PC-9 (cell line): ENCODE measurements at regions not wholly inside any gene's neighbourhood (a gene's known extent, or its start where the extent isn't known, plus 50 kb on each side); places are given as distances from the start of the nearest gene placed in this dataset.

ENCODE experiments used
- BruUV-seq: library from RNA; stranded (reverse); fragments of 400-500 nt; replicated peaks from 2 replicates; lab custom pipeline; 2021; lab: Mats Ljungman, UMichigan
- CTCF ChIA-PET: fragments of 300-600 bp; sonication (Branson Sonifier 250); formaldehyde crosslinking; loops from one replicate; lab custom pipeline; 2022; ENCODE audit warnings: antibody characterized with exemption; lab: Charles Lee
- POLR2A ChIA-PET: fragments of 300-600 bp; sonication (Branson Sonifier 250); formaldehyde crosslinking; loops from one replicate; lab custom pipeline; 2022; ENCODE audit warnings: antibody characterized with exemption; ENCODE audit not compliant: unreplicated experiment; lab: Charles Lee
- DNase-seq, 2 experiments: peaks; one replicate each; pipeline versions ENCODE4 v3.0.0 to v3.0.0-alpha.2; 2015 to 2022; ENCODE audit warnings: mixed read lengths in 1 of 2
- H2AFZ ChIP-seq: fragments of 200-600 bp; sonication (generic); 2 replicates; pipeline ENCODE4 v1.8.1; 2017; ENCODE audit warnings: antibody characterized with exemption
- H3F3A ChIP-seq: fragments of 200-600 bp; sonication (generic); 2 replicates; pipeline ENCODE4 v1.8.1; 2017; ENCODE audit warnings: antibody characterized with exemption, mild to moderate bottlenecking, low read depth; ENCODE audit not compliant: insufficient read depth
- H3K27ac ChIP-seq: fragments of 200-600 bp; sonication (generic); 2 replicates; pipeline ENCODE4 v1.6.1; 2016; ENCODE audit warnings: mixed run types
- H3K27me3 ChIP-seq: fragments of 200-600 bp; sonication (generic); 2 replicates; pipeline ENCODE4 v1.6.1; 2016; ENCODE audit warnings: low read depth, mixed run types; ENCODE audit not compliant: insufficient read depth
- H3K36me3 ChIP-seq: fragments of 200-600 bp; sonication (generic); 2 replicates; pipeline ENCODE4 v1.6.1; 2016; ENCODE audit warnings: low read depth, mixed run types
- H3K4me1 ChIP-seq: fragments of 200-600 bp; sonication (generic); replicated peaks from 2 replicates; pipeline ENCODE4 v1.6.1; 2016; ENCODE audit warnings: mixed run types; ENCODE audit not compliant: insufficient read depth
- H3K4me2 ChIP-seq: fragments of 200-600 bp; sonication (generic); 2 replicates; pipeline ENCODE4 v1.6.1; 2017; ENCODE audit warnings: mixed run types
- H3K4me3 ChIP-seq: fragments of 200-600 bp; sonication (generic); 2 replicates; pipeline ENCODE4 v1.6.1; 2016; ENCODE audit warnings: mixed run types
- H3K79me2 ChIP-seq: fragments of 200-600 bp; sonication (generic); 2 replicates; pipeline ENCODE4 v1.6.1; 2017; ENCODE audit warnings: low read depth, mixed run types
- H3K9me2 ChIP-seq: fragments of 200-600 bp; sonication (generic); 2 replicates; pipeline ENCODE4 v1.8.1; 2017; ENCODE audit warnings: mild to moderate bottlenecking; ENCODE audit not compliant: insufficient read depth
- H3K9me3 ChIP-seq: fragments of 200-600 bp; sonication (generic); 2 replicates; pipeline ENCODE4 v1.8.1; 2016; ENCODE audit warnings: low read depth; ENCODE audit not compliant: insufficient read depth
- H4K20me1 ChIP-seq: fragments of 200-600 bp; sonication (generic); 2 replicates; pipeline ENCODE4 v1.8.1; 2017; ENCODE audit not compliant: insufficient read depth
- EZH2 ChIP-seq: fragments of 200-600 bp; sonication (generic); IDR thresholded peaks from 2 replicates; pipeline ENCODE4 v1.8.0; 2017; ENCODE audit warnings: antibody characterized with exemption, low read depth
- intact Hi-C: fragments of 100-400 bp; cut with micrococcal nuclease; formaldehyde crosslinking; loops from one replicate; pipeline ENCODE4 v1.10.0; 2022; ENCODE audit not compliant: unreplicated experiment
- TF ChIP-seq, protein P1 (sequence below): fragments of 200-600 bp; sonication (generic); conservative IDR thresholded peaks from 2 replicates; pipeline ENCODE4 v1.6.1; 2017; ENCODE audit warnings: mixed run types, antibody characterized with exemption, mild to moderate bottlenecking, moderate library complexity

DNA sequence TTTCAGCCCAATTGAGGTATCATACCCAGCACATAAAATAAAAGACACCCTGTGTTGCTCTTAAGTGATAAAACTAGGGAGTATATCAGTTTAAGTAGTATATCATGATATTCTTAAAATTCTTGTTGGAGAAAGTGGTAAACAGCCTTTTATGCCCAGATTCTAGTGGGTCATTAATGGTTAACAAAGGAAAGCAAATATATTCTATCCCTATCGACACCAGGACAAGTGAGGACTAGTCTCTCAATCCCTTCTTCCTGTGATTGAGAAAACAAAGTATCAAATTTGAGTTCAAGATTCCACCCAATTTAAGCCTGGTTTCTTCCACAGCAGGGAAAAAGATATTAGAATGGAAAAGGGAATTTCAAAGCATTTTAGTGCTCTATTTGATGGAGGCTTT, 142.4 kb upstream of the IL12A start:
- ChIA-PET POLR2A (no interaction called here), CTCF (no interaction called here)
- no peak overlapping the region for H3K4me3 ChIP-seq
- no peak overlapping the region for H2AFZ ChIP-seq
- H3K79me2 ChIP-seq: peaks cover 19% of the 10 kb centered on the region
- no peaks in the 10 kb centered on the region for H3K9me2 ChIP-seq
- DNase-seq: no peak
- no peaks in the 10 kb centered on the region for H3K27me3 ChIP-seq
- H3F3A ChIP-seq: peaks cover 7% of the 10 kb centered on the region; the same call in 1 of the 2 replicates
- H4K20me1 ChIP-seq: no peaks in the 10 kb centered on the region
- TF ChIP-seq EZH2: no peak
- TF ChIP-seq, protein P1, sequence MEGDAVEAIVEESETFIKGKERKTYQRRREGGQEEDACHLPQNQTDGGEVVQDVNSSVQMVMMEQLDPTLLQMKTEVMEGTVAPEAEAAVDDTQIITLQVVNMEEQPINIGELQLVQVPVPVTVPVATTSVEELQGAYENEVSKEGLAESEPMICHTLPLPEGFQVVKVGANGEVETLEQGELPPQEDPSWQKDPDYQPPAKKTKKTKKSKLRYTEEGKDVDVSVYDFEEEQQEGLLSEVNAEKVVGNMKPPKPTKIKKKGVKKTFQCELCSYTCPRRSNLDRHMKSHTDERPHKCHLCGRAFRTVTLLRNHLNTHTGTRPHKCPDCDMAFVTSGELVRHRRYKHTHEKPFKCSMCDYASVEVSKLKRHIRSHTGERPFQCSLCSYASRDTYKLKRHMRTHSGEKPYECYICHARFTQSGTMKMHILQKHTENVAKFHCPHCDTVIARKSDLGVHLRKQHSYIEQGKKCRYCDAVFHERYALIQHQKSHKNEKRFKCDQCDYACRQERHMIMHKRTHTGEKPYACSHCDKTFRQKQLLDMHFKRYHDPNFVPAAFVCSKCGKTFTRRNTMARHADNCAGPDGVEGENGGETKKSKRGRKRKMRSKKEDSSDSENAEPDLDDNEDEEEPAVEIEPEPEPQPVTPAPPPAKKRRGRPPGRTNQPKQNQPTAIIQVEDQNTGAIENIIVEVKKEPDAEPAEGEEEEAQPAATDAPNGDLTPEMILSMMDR: no peak
- peaks cover 6% of the 10 kb centered on the region for H3K4me1 ChIP-seq
- no peaks in the 10 kb centered on the region for H3K9me3 ChIP-seq
- no peaks in the 10 kb centered on the region for H3K36me3 ChIP-seq
- H3K27ac ChIP-seq: no peak overlapping the region
- no TSS peak for BruUV-seq
- intact Hi-C loops: no loop called here
- H3K4me2 ChIP-seq: no peak overlapping the region

DNA sequence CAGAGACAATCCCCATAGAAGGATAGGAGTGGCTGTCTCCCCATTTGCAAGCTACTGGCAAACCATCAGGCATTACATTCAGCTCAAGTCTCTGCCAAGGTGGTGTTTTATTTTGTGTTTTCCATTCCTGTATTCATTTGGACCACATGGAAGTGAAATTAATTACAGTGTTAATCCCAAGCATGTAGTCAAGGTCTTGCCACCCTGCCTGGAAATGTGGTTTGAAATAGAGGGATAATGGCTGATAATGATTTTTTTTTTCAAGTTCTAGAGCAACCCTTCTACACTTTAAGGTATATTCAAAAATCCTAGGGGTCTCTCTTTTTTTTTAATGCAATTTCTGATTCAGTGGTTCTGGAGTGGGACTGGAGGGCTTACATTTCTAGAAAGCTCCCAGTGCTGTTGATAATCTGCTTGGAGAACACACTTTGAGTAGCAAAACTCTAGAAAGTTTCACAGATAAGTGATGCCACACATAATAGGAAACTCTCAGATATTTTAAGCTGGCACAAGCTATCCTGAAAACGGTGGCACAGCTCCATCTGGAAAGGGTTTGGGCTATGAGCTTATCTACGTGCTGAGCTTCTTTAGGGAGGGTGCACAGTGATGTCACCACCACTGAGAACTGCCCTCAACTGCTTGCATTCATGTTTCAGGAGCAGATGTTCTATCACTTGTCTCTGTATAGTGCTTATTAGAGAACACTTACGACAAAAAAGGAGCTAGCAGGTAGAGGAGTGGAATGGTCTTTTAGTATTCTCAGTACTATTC, 140.1 kb upstream of the IL12A start:
- H3K27me3 ChIP-seq: no peaks in the 10 kb centered on the region
- no peaks in the 10 kb centered on the region for H3K9me2 ChIP-seq
- POLR2A ChIA-PET: no interaction called here
- no peak overlapping the region for H3K4me2 ChIP-seq
- 0 out of 2 replicates have a peak, but pooled peaks cover 2% of the 10 kb centered on the region for H3F3A ChIP-seq
- DNase-seq: no peak
- no peaks in the 10 kb centered on the region for H3K9me3 ChIP-seq
- no peaks in the 10 kb centered on the region for H4K20me1 ChIP-seq
- no peaks in the 10 kb centered on the region for H3K36me3 ChIP-seq
- peaks cover 11% of the 10 kb centered on the region; the same call in 1 of the 2 replicates for H3K79me2 ChIP-seq
- H3K4me3 ChIP-seq: no peak overlapping the region
- no TSS peak for BruUV-seq
- no peak overlapping the region for H3K27ac ChIP-seq
- H2AFZ ChIP-seq: no peak overlapping the region
- H3K4me1 ChIP-seq: peaks cover 15% of the 10 kb centered on the region
- intact Hi-C loops: loop anchor here (2.0 kb wide), 1 partner anchor 78 kb away; no protein-coding TSS in a partner anchor
- no peak for TF ChIP-seq EZH2
- TF ChIP-seq, protein P1: no peak
- CTCF ChIA-PET: interaction anchor here (0.5 to 0.6 kb wide), 2 partner anchors 21 to 262 kb away, joined by 3 read pairs; no protein-coding TSS in a partner anchor

DNA sequence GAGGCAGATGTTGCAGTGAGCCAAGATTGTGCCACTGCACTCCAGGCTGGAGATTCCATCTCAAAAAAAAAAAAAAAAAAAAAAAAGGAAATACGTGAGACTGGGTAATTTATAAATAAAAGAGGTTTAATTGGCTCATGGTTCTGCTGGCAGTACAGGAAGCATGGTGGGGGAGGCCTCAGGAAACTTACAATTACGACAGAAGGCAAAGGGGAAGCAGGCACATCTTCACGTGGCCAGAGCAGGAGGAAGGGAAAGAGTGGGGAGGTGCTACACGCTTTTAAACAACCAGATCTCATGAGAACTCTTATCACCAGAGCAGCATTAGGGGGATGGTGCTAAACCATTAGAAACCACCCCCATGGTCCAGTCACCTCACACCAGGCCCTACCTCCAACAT, 138.2 kb upstream of the IL12A start:
- H3K4me2 ChIP-seq: no peak overlapping the region
- DNase-seq: peak in 1 of 2 experiments; percentile 15
- H3K27me3 ChIP-seq: no peaks in the 10 kb centered on the region
- no peak overlapping the region for H3K4me3 ChIP-seq
- TF ChIP-seq EZH2: no peak
- TF ChIP-seq, protein P1: no peak
- no peaks in the 10 kb centered on the region for H3K9me3 ChIP-seq
- H3K27ac ChIP-seq: no peak overlapping the region
- peaks cover 33% of the 10 kb centered on the region for H3K4me1 ChIP-seq
- H3K36me3 ChIP-seq: no peaks in the 10 kb centered on the region
- no TSS peak for BruUV-seq
- H2AFZ ChIP-seq: no peak overlapping the region
- H3K79me2 ChIP-seq: 0 out of 2 replicates have a peak, but pooled peaks cover 3% of the 10 kb centered on the region
- no peaks in the 10 kb centered on the region for H4K20me1 ChIP-seq
- H3K9me2 ChIP-seq: no peaks in the 10 kb centered on the region
- intact Hi-C loops: no loop called here
- ChIA-PET CTCF (interaction anchor here (0.6 kb wide), 1 partner anchor 11 kb away, joined by 5 read pairs; the partner anchor contains the start of gene SCHIP1), POLR2A (no interaction called here)
- peaks cover 16% of the 10 kb centered on the region for H3F3A ChIP-seq
